ENCODE measurements at regions not wholly inside any gene's neighbourhood (a gene's known extent, or its start where the extent isn't known, plus 50 kb on each side); places are given as distances from the start of the nearest gene placed in this dataset.

DNA sequence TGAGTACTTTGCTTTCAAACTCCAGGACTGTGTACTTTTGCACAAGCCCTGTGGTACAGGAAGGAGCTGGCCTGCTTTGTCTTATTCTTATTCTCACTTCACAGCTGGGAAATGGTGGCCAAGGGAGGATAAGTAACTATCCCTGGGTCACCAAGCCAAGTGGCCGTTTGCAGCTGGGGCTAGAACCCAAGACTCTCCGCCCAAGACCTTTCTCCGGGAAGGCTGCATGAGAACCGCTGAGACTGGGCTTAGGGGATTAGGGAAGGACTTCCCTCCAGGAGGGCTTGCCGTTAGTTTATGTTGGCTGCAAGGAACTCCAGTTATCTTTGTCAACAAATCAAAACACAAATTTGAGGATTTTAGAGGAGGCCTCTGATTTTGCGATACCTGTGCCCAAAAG, 109.5 kb upstream of the ADRA1D start:
- no peak for FAIRE-seq
- TF ChIP-seq POLR2A (IDR thresholded peaks at IDR 0.05; ENCODE audit: low read depth, low read length), result no peak
- DNase-seq (ENCODE audit: insufficient read length, low spot score), result no peak

DNA sequence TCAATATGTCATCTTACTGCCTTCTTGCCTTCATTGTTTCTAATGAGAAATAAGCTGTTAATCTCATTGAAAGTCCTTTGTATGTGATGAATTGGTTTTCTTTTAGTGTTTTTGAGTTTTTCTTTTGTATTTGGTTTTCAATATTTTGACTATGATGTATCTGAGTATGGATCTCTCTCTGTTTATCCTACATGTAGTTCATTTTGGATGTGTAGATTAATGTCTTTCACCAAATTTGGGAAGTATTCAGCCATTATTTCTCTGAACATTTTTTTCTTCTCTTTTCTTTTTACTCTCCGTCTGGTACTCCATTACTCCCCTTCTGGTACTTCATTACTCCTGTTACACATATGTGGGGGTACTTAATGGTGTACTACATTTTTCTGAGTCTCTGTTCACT, 103.3 kb upstream of the ADRA1D start:
- TF ChIP-seq POLR2A (IDR thresholded peaks at IDR 0.05; ENCODE audit: low read depth, low read length), result no peak
- no peak for FAIRE-seq
- no peak for DNase-seq (ENCODE audit: insufficient read length, low spot score)

DNA sequence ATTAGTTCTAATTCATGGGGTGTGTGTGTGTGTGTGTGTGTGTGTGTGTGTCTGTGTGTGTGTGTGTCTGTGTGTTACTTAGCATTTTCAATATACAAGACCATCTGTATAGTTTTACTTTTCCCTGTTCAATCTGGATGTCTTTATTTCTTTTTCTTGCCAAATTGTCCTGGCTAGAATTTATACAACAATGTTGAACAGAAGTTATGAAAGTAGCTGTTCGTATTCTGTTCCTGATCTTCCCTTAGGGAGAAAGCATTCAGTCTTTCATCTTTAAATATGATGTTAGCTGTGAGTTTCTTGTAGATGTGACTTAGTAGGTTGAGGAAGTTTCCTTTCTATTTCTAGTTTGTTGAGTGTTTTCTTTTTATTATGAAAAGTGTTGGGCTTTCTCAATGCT, 101.0 kb upstream of the ADRA1D start:
- no peak for TF ChIP-seq POLR2A (IDR thresholded peaks at IDR 0.05; ENCODE audit: low read depth, low read length)
- DNase-seq (ENCODE audit: insufficient read length, low spot score), result no peak
- no peak for FAIRE-seq

DNA sequence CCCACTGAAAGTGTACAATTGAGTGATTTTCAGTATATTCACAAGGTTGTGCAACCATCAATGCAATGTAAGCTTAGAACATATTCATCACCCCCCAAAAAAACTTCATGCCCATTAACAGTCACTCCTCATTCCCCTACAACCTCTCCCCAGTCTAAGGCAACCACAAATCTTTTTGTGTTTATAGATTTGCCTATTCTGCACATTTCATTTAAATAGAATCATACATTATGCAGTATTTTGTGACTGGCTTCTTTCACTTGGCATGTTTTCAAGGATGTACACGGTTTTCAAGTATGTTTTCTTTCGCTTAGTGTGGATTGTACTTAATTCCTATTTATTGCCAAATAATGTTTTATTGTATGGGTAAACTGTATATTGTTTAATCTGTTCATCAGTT, 95.6 kb upstream of the ADRA1D start:
- DNase-seq (ENCODE audit: insufficient read length, low spot score) (no peak), FAIRE-seq (no peak)
- no peak for TF ChIP-seq POLR2A (IDR thresholded peaks at IDR 0.05; ENCODE audit: low read depth, low read length)

DNA sequence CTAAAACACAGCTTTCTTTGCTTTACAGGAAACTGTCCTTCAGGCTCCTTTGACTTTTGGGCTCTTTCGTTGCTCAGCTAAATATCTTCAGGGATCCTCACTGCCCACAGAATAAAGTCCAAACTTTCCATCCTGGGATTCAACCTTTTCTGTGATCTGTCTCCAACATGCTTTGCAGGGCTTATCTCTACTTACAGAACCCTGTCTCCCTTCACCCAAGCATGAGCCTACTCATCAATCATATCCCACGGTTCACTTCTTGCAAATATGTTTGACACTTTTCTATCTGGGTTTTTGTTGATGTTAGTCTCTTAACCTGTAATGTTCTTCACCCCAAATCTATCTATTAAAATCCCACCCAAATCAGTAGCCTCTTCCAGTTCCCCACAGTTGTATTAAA, 93.5 kb upstream of the ADRA1D start:
- TF ChIP-seq POLR2A (IDR thresholded peaks at IDR 0.05; ENCODE audit: low read depth, low read length), result no peak
- DNase-seq (ENCODE audit: insufficient read length, low spot score), result no peak
- FAIRE-seq, result no peak

DNA sequence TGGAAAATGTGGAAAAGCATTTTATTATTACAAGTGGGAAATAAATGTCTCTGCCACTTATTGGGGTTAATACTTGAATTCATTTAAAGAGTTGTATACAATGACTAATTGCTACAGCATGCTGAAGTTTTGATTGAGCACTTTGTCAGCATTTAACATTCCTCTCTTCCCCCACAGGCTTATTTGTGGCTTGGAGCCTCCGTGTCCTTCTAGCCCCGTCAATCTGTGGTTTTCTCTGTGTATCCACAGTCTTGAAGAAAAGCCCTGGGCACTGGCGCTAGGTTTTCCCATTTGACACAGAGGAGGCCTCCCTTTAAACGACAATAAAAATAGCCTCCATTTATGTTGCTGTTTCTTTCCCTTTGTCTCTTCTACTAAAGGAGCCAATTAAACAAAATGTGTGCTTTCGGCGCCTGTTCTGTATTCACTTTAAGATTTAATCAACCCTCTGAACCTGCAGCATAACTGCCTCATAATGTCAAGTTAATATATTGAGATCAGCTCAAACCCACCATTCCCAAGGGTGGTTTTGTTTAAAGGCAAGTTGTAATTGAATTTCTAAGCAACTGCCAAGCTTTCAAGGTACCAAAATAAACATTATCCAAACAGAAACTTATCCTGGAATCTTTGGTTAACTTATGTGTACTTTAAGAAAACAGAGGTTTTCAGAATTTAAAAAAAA, 92.9 kb upstream of the ADRA1D start:
- no peak for FAIRE-seq
- DNase-seq (ENCODE audit: insufficient read length, low spot score), result no peak

DNA sequence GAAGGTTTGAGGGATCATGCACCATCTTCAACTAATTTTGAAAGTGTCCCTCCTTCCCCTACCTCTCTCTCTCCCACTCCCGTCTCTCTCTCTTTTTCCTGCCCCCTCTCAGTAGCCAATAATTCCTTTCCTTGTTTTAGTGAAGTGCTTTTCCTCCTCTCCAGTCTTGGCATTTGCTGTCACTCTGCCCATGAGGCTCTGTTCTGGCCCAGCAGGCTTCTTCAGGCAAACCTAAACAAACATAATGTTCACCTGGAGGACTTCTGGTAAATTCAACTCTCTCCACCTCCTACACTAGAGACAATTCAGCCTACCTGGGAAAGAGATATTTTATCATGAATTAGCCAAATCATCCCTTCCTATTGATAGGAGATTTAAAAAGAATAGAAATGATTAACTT, 86.6 kb upstream of the ADRA1D start:
- no peak for TF ChIP-seq POLR2A (IDR thresholded peaks at IDR 0.05; ENCODE audit: low read depth, low read length)
- FAIRE-seq (no peak), DNase-seq (ENCODE audit: insufficient read length, low spot score) (no peak)

More for the DNA sequence above, 92.9 kb upstream of the ADRA1D start:
- TF ChIP-seq POLR2A (IDR thresholded peaks at IDR 0.05; ENCODE audit: low read depth, low read length), result no peak

DNA sequence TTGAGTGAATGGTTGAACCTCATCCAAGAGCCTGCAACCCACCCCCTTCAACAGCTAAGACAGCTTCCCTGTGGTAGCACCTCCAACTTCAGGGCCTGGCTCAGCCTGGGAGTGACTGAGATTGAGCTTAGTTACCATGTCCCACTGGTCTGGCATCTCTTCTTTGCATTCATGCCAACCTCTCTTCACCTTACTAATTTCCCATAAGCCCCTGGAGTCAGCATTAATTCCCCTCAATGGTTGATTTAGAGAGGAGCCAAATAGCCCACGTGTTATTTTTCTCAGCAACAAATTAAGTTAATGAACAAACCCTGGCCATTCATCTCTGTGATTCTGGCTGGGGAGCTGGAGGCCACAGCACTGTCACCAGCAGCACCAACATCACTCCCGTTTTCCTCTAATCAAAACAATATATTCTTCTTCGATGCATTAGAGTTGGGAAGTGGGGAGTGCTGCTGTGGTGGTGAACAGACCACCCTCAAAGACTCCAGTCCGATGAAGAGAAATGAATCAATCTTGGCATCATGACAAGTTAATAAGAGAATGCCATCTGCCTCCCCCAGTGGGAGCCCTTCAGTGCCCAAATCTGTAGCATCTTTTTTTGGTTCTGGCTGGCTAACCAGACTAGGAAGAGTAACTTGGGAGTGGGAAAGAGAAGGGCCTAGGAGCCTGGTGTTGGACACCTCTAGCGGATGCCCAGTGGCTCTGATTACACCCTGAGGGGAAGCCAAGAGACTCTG, 83.2 kb upstream of the ADRA1D start:
- DNase-seq (ENCODE audit: insufficient read length, low spot score) (no peak), FAIRE-seq (no peak)
- no peak for TF ChIP-seq POLR2A (IDR thresholded peaks at IDR 0.05; ENCODE audit: low read depth, low read length)

DNA sequence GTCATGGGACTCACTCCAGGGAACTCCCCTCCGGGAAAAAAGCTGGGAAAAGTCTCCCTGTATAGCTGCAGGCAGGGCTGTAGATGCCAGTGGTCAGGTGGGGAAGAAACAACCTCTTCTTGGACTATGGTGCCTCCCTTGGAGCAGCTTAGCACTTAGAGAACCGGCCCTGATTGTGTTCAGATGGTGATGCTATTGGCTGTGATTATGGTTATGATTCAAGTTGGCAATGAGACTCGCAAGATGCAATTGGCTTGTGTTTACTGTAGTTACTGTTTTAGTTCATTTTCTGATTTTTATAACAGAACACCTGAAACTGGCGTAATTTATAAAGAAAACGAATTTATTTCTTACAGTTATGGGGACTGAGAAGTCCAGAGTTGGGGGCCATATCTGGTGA, 80.9 kb upstream of the ADRA1D start:
- no peak for FAIRE-seq
- DNase-seq (ENCODE audit: insufficient read length, low spot score), result no peak
- no peak for TF ChIP-seq POLR2A (IDR thresholded peaks at IDR 0.05; ENCODE audit: low read depth, low read length)

DNA sequence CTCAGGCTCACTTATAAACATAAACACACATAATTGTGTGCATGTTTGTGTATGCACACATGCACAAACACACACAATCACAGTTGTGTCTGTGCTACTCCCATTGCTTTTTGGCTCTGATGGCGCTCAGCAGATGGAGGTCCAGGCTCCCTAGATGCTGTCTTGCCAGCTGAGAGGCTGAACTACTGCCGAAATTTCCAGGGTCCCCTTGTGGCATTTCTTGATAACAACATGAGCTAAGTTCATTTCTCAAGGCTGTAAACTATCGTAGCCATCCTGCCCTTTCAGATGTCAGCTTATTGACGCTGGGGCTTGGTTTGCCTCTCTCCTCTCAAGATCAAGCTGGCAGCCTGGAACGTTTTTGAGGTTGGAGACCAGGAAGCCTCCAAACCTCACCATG, 80.1 kb upstream of the ADRA1D start:
- no peak for FAIRE-seq
- no peak for TF ChIP-seq POLR2A (IDR thresholded peaks at IDR 0.05; ENCODE audit: low read depth, low read length)
- DNase-seq (ENCODE audit: insufficient read length, low spot score), result no peak

DNA sequence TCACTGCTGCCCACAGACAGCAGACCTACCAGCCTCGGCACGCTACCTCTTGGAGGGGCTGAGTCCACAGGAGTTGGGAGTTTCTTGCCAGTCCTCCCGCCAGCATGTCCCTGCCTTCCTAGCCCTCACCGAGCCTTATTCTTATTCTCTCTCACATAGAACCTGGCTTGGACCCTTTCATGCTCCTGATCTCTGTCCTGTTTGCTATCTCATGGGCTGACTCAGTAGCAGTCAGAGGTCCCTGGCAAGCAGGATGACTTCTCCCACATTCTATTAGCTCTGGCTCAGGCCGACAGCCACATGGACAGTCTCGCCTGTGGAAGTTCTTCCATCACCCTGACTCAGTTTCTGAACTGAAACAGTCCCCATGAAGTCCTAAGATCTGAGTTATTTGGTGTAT, 79.5 kb upstream of the ADRA1D start:
- no peak for TF ChIP-seq POLR2A (IDR thresholded peaks at IDR 0.05; ENCODE audit: low read depth, low read length)
- FAIRE-seq (no peak), DNase-seq (ENCODE audit: insufficient read length, low spot score) (no peak)

DNA sequence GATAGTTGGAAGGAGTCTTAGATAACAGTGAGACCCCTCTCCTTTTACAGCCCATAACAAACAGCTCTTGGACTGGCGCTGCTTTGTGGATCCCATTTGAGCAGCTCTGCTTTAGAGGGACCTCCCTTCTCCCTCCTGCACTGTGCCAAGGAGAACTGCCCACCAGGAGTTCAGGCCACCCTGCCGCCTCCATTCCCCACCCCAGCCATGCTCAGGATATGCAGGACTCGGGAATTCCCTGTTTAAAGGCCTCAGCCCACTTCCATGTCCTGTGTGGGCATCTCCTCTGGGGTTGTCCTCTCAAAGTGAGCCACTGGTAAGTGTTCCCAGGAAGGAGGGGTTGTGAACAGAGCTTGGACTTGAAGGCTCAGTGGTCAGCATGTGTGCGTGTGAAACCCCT, 78.9 kb upstream of the ADRA1D start:
- FAIRE-seq (no peak), DNase-seq (ENCODE audit: insufficient read length, low spot score) (no peak)
- TF ChIP-seq POLR2A (IDR thresholded peaks at IDR 0.05; ENCODE audit: low read depth, low read length), result no peak

DNA sequence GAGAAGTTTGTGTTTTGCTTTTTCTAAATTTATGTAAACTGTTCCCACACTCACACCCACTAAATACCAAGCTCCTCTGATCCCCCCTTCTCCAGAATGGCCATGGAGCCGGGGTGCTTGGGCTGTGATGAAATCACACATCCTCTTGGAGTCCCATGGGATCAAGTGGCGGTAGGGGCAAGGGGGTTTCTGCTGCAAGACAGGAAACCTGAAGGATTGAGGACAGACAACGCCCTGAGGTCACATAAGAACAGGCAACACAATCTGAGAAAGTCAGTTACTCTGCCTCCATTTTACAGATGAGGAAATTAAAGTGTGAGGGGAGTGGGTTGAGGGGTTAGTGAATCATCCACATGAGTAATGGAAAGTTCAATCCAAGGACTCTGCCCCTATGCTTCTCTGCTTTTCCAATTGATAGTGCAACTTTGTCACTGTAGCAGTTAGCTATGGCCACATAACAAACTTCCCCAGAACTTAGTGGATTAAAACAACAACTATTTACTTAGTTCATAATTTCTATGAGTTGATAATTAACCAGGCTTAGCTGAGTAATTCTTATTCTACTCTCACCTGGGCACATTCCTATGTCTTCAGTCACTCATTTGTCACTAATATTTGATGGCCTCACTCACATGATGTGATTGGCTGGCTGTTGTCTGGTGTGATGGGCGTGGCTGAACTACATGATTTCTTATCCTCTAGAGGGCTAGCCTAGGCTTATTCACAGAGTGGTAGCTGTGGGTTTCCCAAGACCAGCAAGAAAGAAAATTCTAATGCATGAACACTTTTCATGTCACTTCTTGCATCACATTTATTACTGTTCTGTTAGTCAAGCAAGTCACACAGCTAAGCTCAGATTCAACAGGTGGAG, 77.3 kb upstream of the ADRA1D start:
- TF ChIP-seq POLR2A (IDR thresholded peaks at IDR 0.05; ENCODE audit: low read depth, low read length), result no peak
- no peak for FAIRE-seq
- DNase-seq (ENCODE audit: insufficient read length, low spot score), result no peak

DNA sequence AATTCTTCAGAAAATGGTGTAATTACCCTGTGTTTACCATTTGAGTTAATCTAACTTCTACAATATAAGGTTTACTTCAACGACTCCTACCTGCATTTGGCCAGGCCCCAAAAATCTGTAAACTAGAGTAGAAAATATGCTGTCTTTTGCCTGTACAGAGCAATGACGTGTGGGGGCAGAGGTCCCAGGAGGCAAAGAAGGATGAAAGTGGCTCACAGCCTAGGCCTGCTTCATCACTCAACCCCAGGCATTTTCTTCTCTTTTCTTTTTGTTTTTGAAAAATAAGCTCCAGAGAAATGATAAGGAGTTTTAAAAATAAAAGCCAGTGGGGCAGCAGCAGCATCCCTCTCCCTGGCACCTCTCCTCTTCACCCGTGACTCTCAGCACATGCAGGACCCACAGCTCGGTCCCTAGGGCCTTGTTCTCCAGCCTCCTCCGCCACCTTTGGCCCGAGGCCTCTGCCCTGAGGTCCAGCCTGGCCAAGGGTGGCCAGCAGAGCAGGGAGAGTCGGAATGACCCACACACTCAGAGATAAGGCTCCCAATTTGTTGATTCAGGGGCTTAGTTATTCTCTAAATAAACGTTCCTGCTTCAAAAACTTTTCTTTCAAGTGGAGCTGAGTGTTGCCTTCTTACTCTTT, 76.6 kb upstream of the ADRA1D start:
- no peak for FAIRE-seq
- no peak for DNase-seq (ENCODE audit: insufficient read length, low spot score)
- TF ChIP-seq POLR2A (IDR thresholded peaks at IDR 0.05; ENCODE audit: low read depth, low read length), result no peak
